ENCODE measurements at regions not wholly inside any gene's neighbourhood (a gene's known extent, or its start where the extent isn't known, plus 50 kb on each side); places are given as distances from the start of the nearest gene placed in this dataset.

DNA sequence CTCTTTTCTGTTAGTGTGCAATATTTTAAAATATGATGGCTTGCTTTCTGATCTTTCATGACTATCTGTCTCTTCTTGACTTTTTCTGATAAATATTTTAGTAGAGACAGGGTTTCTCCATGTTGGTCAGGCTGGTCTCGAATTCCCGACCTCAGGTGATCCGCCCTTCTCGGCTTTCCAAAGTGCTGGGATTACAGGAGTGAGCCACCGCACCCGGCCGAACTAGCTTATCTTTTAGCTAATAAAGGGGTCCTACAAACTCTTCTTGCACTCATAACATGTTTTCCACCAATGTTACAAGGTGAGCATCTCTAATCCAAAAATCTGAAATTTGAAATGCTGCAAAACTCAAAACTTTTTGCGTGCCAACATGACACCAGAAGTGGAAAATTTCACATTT, 535.2 kb upstream of the PCDH20 start:
- WGBS (ENCODE audit: extremely low coverage, insufficient coverage, insufficient read length), result no CpG with 5 or more reads among the region's 8 CpGs
- Histone ChIP-seq H3K4ac (ENCODE audit: low read depth, low read length) (no peak overlapping the region), H3K4me3 (ENCODE audit: low read depth, low read length) (no peak overlapping the region), H3K79me2 (ENCODE audit: control insufficient read depth, insufficient read depth, low read length, poor library complexity) (no peaks in the 10 kb centered on the region), H3K14ac (ENCODE audit: low read length) (no peak overlapping the region), H3K79me1 (ENCODE audit: low read length) (no peaks in the 10 kb centered on the region), H3K9ac (ENCODE audit: low read length) (no peak overlapping the region), H2BK5ac (ENCODE audit: low read depth, low read length, poor library complexity) (no peak overlapping the region), H3K4me2 (ENCODE audit: low read length) (no peak overlapping the region), H2BK120ac (ENCODE audit: insufficient read depth, low read length, poor library complexity) (no peak overlapping the region), H3K18ac (ENCODE audit: low read length) (no peak overlapping the region), H2AK5ac (ENCODE audit: low read length) (no peak overlapping the region), H3K9me3 (ENCODE audit: insufficient read depth, low read depth, low read length) (no peaks in the 10 kb centered on the region), H2BK12ac (ENCODE audit: low read length) (no peak overlapping the region), H4K91ac (ENCODE audit: low read depth, low read length) (no peak overlapping the region), H3K36me3 (ENCODE audit: control insufficient read depth in 1 of 2, insufficient read depth in 2 of 2, low read length in 2 of 2) (no peaks in the 10 kb centered on the region), H3K27me3 (ENCODE audit: insufficient read depth, low read length) (no peaks in the 10 kb centered on the region), H3K23ac (ENCODE audit: low read length) (no peak overlapping the region), H4K12ac (ENCODE audit: low read depth, low read length) (no peak overlapping the region), H3K4me1 (ENCODE audit: control insufficient read depth in 1 of 2, insufficient read depth in 2 of 2, low read length in 2 of 2) (no peaks in the 10 kb centered on the region), H4K8ac (ENCODE audit: low read depth, low read length) (no peak overlapping the region), H3K27ac (ENCODE audit: low read depth, low read length) (no peak overlapping the region), H2AFZ (ENCODE audit: insufficient read depth, low read length, poor library complexity) (no peak overlapping the region)
- no peak for DNase-seq

DNA sequence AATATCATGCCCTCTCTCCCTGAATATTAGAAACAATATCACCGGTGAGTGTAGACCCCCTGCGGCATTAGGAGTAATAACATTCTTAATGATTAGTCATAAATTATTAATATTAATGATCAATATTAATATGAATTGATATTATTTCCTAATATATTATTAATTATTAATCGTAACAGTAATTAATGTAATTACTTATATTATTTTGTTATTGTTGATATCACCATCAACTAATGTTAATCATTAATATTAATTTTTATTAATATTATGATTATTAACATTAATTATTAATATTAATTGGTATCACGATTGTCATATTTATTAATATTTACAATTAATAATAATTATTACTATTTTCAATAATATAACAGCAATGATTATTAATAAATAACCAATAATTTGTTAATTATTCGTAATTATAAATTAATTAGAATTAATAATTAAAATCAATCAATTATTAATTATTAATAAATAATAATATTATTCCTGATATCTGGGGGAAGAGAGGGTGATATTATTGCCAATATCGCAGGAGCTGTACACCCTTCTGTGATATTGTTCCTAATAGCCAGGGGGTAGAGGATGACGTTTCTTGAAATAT, 528.8 kb upstream of the PCDH20 start:
- Histone ChIP-seq H3K27me3 (ENCODE audit: insufficient read depth, low read length) (no peaks in the 10 kb centered on the region), H3K9ac (ENCODE audit: low read length) (no peak overlapping the region), H3K4me3 (ENCODE audit: low read depth, low read length) (no peak overlapping the region), H4K91ac (ENCODE audit: low read depth, low read length) (no peak overlapping the region), H2BK120ac (ENCODE audit: insufficient read depth, low read length, poor library complexity) (no peak overlapping the region), H4K8ac (ENCODE audit: low read depth, low read length) (no peak overlapping the region), H3K36me3 (ENCODE audit: control insufficient read depth in 1 of 2, insufficient read depth in 2 of 2, low read length in 2 of 2) (no peaks in the 10 kb centered on the region), H3K79me1 (ENCODE audit: low read length) (no peaks in the 10 kb centered on the region), H3K4me2 (ENCODE audit: low read length) (no peak overlapping the region), H2AFZ (ENCODE audit: insufficient read depth, low read length, poor library complexity) (no peak overlapping the region), H3K4me1 (ENCODE audit: control insufficient read depth in 1 of 2, insufficient read depth in 2 of 2, low read length in 2 of 2) (no peaks in the 10 kb centered on the region), H2BK5ac (ENCODE audit: low read depth, low read length, poor library complexity) (no peak overlapping the region), H2AK5ac (ENCODE audit: low read length) (no peak overlapping the region), H3K9me3 (ENCODE audit: insufficient read depth, low read depth, low read length) (peaks cover 2% of the 10 kb centered on the region), H3K4ac (ENCODE audit: low read depth, low read length) (no peak overlapping the region), H2BK12ac (ENCODE audit: low read length) (no peak overlapping the region), H3K14ac (ENCODE audit: low read length) (no peak overlapping the region), H3K27ac (ENCODE audit: low read depth, low read length) (no peak overlapping the region), H3K79me2 (ENCODE audit: control insufficient read depth, insufficient read depth, low read length, poor library complexity) (no peaks in the 10 kb centered on the region), H3K23ac (ENCODE audit: low read length) (no peak overlapping the region), H4K12ac (ENCODE audit: low read depth, low read length) (no peak overlapping the region), H3K18ac (ENCODE audit: low read length) (no peak overlapping the region)
- WGBS (ENCODE audit: extremely low coverage, insufficient coverage, insufficient read length), result no CpG with 5 or more reads among the region's 7 CpGs
- no peak for DNase-seq

GRCh38 chr13:61935710-61936109, 520.1 kb upstream of the PCDH20 start:
- no peak overlapping the region for H4K12ac ChIP-seq (ENCODE audit: low read depth, low read length)
- H2BK12ac ChIP-seq (ENCODE audit: low read length), result no peak overlapping the region
- H3K36me3 ChIP-seq (ENCODE audit: control insufficient read depth in 1 of 2, insufficient read depth in 2 of 2, low read length in 2 of 2), result no peaks in the 10 kb centered on the region
- H3K27me3 ChIP-seq (ENCODE audit: insufficient read depth, low read length), result no peaks in the 10 kb centered on the region
- no peak overlapping the region for H3K9ac ChIP-seq (ENCODE audit: low read length)
- no peaks in the 10 kb centered on the region for H3K4me1 ChIP-seq (ENCODE audit: control insufficient read depth in 1 of 2, insufficient read depth in 2 of 2, low read length in 2 of 2)
- DNase-seq, result no peak
- H3K18ac ChIP-seq (ENCODE audit: low read length), result no peak overlapping the region
- no peak overlapping the region for H3K14ac ChIP-seq (ENCODE audit: low read length)
- H3K4me3 ChIP-seq (ENCODE audit: low read depth, low read length), result no peak overlapping the region
- H3K27ac ChIP-seq (ENCODE audit: low read depth, low read length), result no peak overlapping the region
- no CpG with 5 or more reads among the region's 1 CpG for WGBS (ENCODE audit: extremely low coverage, insufficient coverage, insufficient read length)
- H3K79me1 ChIP-seq (ENCODE audit: low read length), result no peaks in the 10 kb centered on the region
- H3K23ac ChIP-seq (ENCODE audit: low read length), result no peak overlapping the region
- no peak overlapping the region for H4K8ac ChIP-seq (ENCODE audit: low read depth, low read length)
- no peak overlapping the region for H4K91ac ChIP-seq (ENCODE audit: low read depth, low read length)
- H3K9me3 ChIP-seq (ENCODE audit: insufficient read depth, low read depth, low read length), result no peaks in the 10 kb centered on the region
- H2AK5ac ChIP-seq (ENCODE audit: low read length), result no peak overlapping the region
- no peaks in the 10 kb centered on the region for H3K79me2 ChIP-seq (ENCODE audit: control insufficient read depth, insufficient read depth, low read length, poor library complexity)
- H3K4ac ChIP-seq (ENCODE audit: low read depth, low read length), result no peak overlapping the region
- no peak overlapping the region for H2BK120ac ChIP-seq (ENCODE audit: insufficient read depth, low read length, poor library complexity)
- no peak overlapping the region for H2AFZ ChIP-seq (ENCODE audit: insufficient read depth, low read length, poor library complexity)
- H3K4me2 ChIP-seq (ENCODE audit: low read length), result no peak overlapping the region
- no peak overlapping the region for H2BK5ac ChIP-seq (ENCODE audit: low read depth, low read length, poor library complexity)

- Histone ChIP-seq H2BK120ac (ENCODE audit: insufficient read depth, low read length, poor library complexity) (no peak overlapping the region), H3K14ac (ENCODE audit: low read length) (no peak overlapping the region), H2AK5ac (ENCODE audit: low read length) (no peak overlapping the region), H3K79me2 (ENCODE audit: control insufficient read depth, insufficient read depth, low read length, poor library complexity) (no peaks in the 10 kb centered on the region), H3K4ac (ENCODE audit: low read depth, low read length) (no peak overlapping the region), H3K23ac (ENCODE audit: low read length) (no peak overlapping the region), H3K79me1 (ENCODE audit: low read length) (no peaks in the 10 kb centered on the region), H4K12ac (ENCODE audit: low read depth, low read length) (no peak overlapping the region), H3K9me3 (ENCODE audit: insufficient read depth, low read depth, low read length) (no peaks in the 10 kb centered on the region), H2BK5ac (ENCODE audit: low read depth, low read length, poor library complexity) (no peak overlapping the region), H3K36me3 (ENCODE audit: control insufficient read depth in 1 of 2, insufficient read depth in 2 of 2, low read length in 2 of 2) (no peaks in the 10 kb centered on the region), H4K8ac (ENCODE audit: low read depth, low read length) (no peak overlapping the region), H3K18ac (ENCODE audit: low read length) (no peak overlapping the region), H2BK12ac (ENCODE audit: low read length) (no peak overlapping the region), H3K27ac (ENCODE audit: low read depth, low read length) (no peak overlapping the region), H3K9ac (ENCODE audit: low read length) (no peak overlapping the region), H3K4me3 (ENCODE audit: low read depth, low read length) (no peak overlapping the region), H3K27me3 (ENCODE audit: insufficient read depth, low read length) (no peaks in the 10 kb centered on the region), H3K4me1 (ENCODE audit: control insufficient read depth in 1 of 2, insufficient read depth in 2 of 2, low read length in 2 of 2) (no peaks in the 10 kb centered on the region), H4K91ac (ENCODE audit: low read depth, low read length) (no peak overlapping the region), H3K4me2 (ENCODE audit: low read length) (no peak overlapping the region), H2AFZ (ENCODE audit: insufficient read depth, low read length, poor library complexity) (no peak overlapping the region)
- no peak for DNase-seq
- no CpG with 5 or more reads among the region's 1 CpG for WGBS (ENCODE audit: extremely low coverage, insufficient coverage, insufficient read length)
Observed at GRCh38 chr13:61927648-61928047, 512.0 kb upstream of the PCDH20 start.
